SJSA1 (cell line): ENCODE measurements at regions not wholly inside any gene's neighbourhood (a gene's known extent, or its start where the extent isn't known, plus 50 kb on each side); places are given as distances from the start of the nearest gene placed in this dataset.
"Not testable (repeated sequence)": the region's sequence is repeated elsewhere in the genome, so short reads cannot be mapped to it uniquely, and the experiment has no call there.

Experiments
- DNase-seq, 2 experiments: peaks; one replicate each; pipeline ENCODE4 v3.0.0-alpha.2; 2015 to 2020; ENCODE audit warnings: low spot score in 2 of 2, low read depth in 1 of 2
- H3K27ac ChIP-seq: fragments of 250-450 bp; sonication (Bioruptor Pico); 2 replicates; pipeline ENCODE4 v1.5.1; 2020; ENCODE audit warnings: mild to moderate bottlenecking, moderate library complexity
- H3K27me3 ChIP-seq: fragments of 250-450 bp; sonication (Bioruptor Pico); replicated peaks from 2 replicates; pipeline ENCODE4 v1.5.1; 2020; ENCODE audit warnings: mild to moderate bottlenecking, moderate library complexity
- H3K36me3 ChIP-seq: fragments of 250-450 bp; sonication (Bioruptor Pico); 2 replicates; pipeline ENCODE4 v1.5.1; 2020; ENCODE audit warnings: mild to moderate bottlenecking
- H3K4me1 ChIP-seq: fragments of 250-450 bp; sonication (Bioruptor Pico); replicated peaks from 2 replicates; pipeline ENCODE4 v1.6.1; 2021; ENCODE audit warnings: mild to moderate bottlenecking
- H3K4me3 ChIP-seq: fragments of 250-450 bp; sonication (Bioruptor Pico); 2 replicates; pipeline ENCODE4 v1.5.1; 2020; ENCODE audit warnings: mild to moderate bottlenecking
- H3K9me3 ChIP-seq: fragments of 250-450 bp; sonication (Bioruptor Pico); replicated peaks from 2 replicates; pipeline ENCODE4 v1.5.1; 2020; ENCODE audit warnings: mild to moderate bottlenecking

DNA sequence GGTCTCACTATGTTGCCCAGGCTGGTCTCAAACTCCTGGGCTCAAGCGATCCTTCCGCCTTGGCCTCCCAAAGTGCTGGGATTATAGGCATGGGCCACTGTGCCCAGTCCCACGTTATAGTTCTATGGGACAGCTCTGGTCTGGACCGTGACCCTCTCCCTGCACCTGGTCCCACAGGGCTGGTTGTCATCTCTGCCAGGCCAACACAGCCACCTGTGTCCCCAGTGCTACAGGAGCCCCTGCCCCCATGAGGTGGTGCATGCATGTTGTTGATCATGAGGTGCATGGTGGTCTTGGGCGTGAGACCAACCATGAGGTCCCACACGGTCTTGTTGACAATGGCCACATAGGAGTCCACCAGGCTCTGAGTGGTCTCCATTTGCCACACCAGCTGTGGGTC, 51.0 kb upstream of the UBE2Q2 start:
- not testable (repeated sequence) for H3K4me1 ChIP-seq, H3K27ac ChIP-seq, H3K4me3 ChIP-seq, DNase-seq, H3K9me3 ChIP-seq, H3K36me3 ChIP-seq
- H3K27me3 ChIP-seq: peaks cover 18% of the 10 kb centered on the region

DNA sequence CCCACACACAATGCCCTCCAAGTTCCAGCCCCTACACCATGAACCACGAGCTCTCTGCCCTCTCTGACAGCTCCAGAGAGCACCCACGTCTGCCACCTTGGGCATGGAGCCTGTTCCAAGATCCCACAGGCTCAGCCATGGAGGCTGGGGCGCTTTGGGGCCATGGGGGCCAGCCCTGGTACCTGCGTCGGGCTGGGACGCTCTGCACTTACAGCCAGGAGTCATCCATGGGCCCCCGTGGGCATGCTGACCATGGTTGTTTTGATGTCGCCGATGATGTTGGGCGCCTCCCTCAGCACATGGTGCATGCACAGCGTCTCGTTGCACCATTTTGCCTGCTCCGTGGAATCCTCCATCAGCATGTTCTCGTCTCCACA, 51.9 kb upstream of the UBE2Q2 start:
- H3K27ac ChIP-seq: no peak overlapping the region
- no peak overlapping the region for H3K4me3 ChIP-seq
- no peaks in the 10 kb centered on the region for H3K4me1 ChIP-seq
- no peak for DNase-seq
- no peaks in the 10 kb centered on the region for H3K9me3 ChIP-seq
- no peaks in the 10 kb centered on the region for H3K36me3 ChIP-seq
- peaks cover 21% of the 10 kb centered on the region for H3K27me3 ChIP-seq

DNA sequence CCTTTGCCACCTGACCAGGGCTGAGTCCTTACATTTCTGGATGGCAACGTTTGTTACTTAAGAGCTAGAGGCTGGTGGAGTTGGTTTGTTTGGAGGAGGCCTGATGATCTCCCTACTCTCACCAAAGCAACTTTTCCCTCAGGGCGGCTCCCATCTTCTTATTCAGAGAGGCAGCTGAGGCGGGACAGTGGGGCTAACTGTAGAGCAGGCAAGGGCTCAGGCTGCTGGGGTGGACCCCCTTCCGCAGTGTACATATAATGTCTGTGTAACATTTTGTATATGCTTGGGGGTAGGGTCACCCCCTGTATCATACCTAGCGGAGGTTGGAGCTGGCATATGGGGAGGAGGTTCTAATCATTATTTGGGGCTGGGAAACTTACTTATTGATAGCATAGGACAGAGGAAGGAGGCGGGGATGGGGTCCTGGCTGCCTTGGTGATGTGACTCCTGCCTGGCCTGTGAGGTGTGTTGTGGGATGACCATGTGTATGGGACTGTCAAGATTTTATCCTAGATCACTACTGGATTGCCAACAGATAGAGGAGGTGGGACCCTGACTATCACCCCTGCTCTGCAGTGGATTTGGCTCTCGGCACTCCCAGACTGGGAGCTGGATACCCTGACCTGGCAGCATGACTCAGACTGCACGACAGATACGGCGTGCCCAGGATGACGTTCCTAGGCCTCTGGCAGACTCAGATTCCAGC, 52.5 kb upstream of the UBE2Q2 start:
- no peak for DNase-seq
- Histone ChIP-seq H3K9me3 (no peaks in the 10 kb centered on the region), H3K27me3 (peaks cover 23% of the 10 kb centered on the region), H3K4me3 (no peak overlapping the region), H3K36me3 (no peaks in the 10 kb centered on the region), H3K4me1 (no peaks in the 10 kb centered on the region), H3K27ac (no peak overlapping the region)

DNA sequence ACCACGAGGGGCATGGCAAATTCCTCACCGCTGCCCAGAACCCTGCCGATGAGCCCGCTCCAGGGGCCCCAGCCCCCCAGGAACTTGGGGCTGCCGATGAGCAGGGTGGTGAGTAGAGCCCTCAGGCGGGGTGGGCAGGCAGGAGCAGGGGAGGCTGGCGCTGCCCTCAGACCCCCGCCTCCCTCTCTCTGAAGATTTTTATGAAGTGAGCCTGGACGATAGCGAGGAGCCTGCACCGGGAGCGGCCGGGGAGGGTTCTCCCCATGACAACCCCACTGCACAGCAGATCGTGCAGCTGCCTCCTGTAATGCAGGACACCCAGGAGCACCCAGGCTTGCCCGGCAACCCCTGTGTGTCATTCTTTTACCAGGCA, 56.7 kb upstream of the UBE2Q2 start:
- DNase-seq: no peak
- Histone ChIP-seq H3K27ac (no peak overlapping the region), H3K9me3 (no peaks in the 10 kb centered on the region), H3K36me3 (no peaks in the 10 kb centered on the region), H3K4me3 (no peak overlapping the region), H3K4me1 (no peaks in the 10 kb centered on the region), H3K27me3 (peaks cover 20% of the 10 kb centered on the region)

DNA sequence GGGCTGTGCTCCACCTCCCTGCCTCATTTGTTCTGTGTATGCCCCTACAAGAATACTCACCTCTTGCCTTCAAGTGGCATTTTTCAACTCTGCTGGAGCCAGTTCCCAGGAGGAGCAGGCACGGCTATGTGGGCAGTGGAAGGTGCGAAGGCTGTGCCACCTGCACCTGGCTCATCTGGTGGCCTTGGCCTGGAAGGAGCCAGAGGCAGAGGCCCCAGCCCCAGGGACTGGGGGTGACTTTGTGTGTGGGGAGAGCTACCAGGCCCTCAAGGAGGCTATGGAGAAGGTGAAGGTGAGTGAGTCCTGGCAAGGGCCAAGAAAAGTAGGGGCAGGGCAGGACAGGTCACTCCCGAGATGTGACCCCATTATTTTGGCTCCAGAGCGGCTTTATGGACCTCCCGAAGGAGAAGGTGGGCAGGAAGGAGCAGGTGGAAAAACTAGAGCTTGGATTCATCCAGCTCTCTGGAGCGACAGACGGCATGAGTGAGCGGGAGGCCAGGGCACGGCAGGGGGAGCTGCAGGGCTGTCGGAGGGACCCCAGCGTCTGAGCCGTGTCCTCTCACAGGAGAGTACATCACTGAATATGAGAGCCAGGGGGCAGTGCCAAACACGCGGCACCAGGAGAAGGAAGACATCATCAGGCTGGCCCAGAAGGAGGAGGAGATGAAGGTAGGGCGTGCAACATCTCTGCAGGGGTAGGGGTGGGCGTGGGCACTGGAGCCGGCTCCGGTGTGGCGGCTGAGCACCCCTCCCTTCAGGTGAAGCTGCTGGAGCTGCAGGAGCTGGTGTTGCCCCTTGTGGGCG, 57.3 kb upstream of the UBE2Q2 start:
- Histone ChIP-seq H3K36me3 (no peaks in the 10 kb centered on the region), H3K4me3 (no peak overlapping the region), H3K9me3 (no peaks in the 10 kb centered on the region), H3K27me3 (peaks cover 20% of the 10 kb centered on the region), H3K4me1 (no peaks in the 10 kb centered on the region), H3K27ac (no peak overlapping the region)
- DNase-seq: no peak

DNA sequence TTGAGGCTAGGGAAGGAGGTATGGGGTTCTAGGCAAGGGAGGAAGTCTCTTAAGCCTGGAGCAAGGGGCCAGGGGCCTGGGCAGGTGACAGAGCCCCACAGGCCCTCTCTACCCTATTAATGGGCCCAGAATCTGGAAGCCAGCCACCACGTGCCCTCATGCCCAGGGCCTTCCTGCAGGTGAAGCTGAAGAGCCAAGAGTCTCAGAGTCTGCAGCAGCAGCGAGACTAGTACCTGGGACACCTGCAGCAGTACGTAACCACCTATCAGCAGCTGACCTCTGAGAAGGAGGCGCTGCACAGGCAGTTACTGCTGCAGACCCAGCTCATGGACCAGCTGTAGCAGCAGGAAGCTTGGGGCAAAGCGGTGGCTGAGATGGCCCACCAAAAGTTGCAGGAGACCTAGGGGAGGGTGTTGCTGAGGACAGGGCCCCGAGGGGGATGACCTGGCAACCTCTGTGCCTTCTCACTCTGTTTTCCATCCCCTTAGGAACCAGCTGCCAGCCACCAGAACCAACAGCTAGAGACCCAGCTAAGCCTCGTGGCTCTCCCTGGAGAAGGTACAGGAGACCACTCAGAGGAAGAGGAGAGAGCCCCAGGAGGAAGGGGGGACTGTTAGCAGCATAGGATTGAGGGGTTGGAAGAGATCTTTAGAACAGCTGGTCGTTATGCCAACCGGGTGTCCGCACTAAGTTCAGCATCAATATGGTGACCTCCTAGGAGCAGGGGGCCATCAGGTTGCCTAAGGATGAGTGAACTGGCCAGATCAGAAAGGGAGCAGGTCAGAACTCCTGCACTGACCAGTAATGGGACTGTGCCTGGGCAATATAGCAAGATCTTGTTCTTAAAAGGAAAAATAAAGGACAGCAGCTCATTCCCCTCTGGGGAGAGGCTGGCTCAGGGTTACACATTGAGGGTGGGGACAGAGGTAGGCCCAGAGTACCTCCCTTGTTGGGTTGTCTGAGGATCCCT, 58.5 kb upstream of the UBE2Q2 start:
- not testable (repeated sequence) for H3K36me3 ChIP-seq, H3K9me3 ChIP-seq, H3K4me1 ChIP-seq, DNase-seq, H3K4me3 ChIP-seq, H3K27ac ChIP-seq
- H3K27me3 ChIP-seq: peaks cover 17% of the 10 kb centered on the region

DNA sequence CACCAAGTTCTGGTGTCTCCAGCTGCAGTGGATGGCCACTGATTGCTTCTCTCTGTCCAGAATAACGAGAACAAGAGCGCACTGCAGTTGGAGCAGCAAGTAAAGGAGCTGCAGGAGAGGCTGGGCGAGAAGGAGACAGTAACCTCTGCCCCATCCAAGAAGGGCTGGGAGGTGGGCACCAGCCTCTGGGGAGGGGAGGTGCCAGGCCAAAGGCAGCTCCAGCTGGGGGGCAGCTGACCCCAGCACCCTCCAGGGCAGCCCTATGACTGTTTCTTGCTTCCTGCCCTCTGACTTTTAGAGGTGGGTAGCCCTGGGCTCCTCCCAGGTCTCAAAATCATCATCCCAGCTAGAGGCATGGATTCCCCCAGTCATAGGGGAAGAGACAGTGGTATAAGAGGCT, 59.7 kb upstream of the UBE2Q2 start:
- not testable (repeated sequence) for H3K27me3 ChIP-seq, H3K9me3 ChIP-seq, H3K4me1 ChIP-seq

DNA sequence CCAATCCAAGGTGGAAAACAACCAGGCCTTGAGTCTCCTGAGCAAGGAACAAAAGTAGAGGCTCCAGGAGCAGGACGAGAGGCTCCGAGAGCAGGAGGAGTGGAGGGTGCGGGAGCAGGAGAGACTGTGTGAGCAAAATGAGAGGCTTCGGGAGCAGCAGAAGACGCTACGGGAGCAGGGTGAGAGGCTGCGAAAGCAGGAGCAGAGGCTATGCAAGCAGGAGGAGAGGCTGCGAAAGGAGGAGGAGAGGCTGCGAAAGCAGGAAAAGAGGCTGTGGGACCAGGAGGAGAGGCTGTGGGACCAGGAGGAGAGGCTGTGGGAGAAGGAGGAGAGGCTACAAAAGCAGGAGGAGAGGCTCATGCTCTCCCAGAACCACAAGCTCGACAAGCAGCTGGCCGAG, 60.3 kb upstream of the UBE2Q2 start:
- Histone ChIP-seq H3K9me3 (no peaks in the 10 kb centered on the region), H3K36me3 (no peaks in the 10 kb centered on the region), H3K27ac (no peak overlapping the region), H3K4me1 (no peaks in the 10 kb centered on the region), H3K4me3 (no peak overlapping the region), H3K27me3 (peaks cover 8% of the 10 kb centered on the region; the same call in 1 of the 2 replicates)
- no peak for DNase-seq

More for the DNA sequence above, 59.7 kb upstream of the UBE2Q2 start:
- not testable (repeated sequence) for H3K27ac ChIP-seq, H3K4me3 ChIP-seq, H3K36me3 ChIP-seq, DNase-seq

DNA sequence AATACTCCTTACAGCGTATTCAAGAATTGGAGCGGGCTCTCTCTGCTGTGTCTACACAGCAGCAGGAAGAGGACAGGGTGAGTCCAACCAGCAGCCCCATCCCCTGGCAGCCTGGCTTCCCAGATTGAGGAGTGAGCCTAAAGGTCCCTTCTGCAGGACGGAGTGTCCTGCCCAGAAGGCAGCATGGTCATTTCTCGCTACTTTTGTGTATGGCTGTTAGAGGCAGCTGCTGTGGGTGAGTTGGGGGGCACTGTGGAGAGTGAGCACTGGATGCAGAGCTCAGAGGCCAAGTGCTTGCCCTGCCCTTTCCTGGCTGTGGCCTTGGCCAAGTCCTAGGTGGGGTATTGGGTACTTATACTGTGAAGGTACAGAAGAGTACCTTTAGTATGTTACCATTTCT, 62.3 kb upstream of the UBE2Q2 start:
- H3K4me1 ChIP-seq: peaks cover 17% of the 10 kb centered on the region
- not testable (repeated sequence) for H3K4me3 ChIP-seq, H3K9me3 ChIP-seq, H3K36me3 ChIP-seq, DNase-seq, H3K27me3 ChIP-seq, H3K27ac ChIP-seq

DNA sequence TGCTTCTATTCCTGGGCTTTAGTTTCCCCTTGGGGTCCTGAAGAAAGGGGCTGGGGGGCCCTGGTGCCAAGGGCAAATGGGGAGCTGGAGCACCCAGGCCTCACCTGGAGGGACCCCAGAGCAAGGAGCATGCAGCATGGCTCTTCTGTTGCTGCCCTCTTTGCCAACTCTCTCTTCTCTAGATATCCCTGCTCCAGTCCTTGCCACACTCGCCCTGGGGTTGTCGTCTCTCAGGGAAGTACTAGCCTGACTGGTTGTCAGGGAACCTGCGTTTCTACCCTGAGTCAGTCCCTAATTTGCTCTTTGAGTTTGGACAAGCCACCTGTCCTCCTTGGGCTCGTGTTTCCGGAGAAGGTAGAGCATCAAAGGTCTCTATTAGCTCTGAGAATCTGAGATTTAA, 63.7 kb upstream of the UBE2Q2 start:
- Histone ChIP-seq H3K9me3 (no peaks in the 10 kb centered on the region), H3K4me1 (peaks cover 22% of the 10 kb centered on the region), H3K27ac (no peak overlapping the region), H3K36me3 (no peaks in the 10 kb centered on the region), H3K4me3 (no peak overlapping the region), H3K27me3 (no peaks in the 10 kb centered on the region)
- no peak for DNase-seq

DNA sequence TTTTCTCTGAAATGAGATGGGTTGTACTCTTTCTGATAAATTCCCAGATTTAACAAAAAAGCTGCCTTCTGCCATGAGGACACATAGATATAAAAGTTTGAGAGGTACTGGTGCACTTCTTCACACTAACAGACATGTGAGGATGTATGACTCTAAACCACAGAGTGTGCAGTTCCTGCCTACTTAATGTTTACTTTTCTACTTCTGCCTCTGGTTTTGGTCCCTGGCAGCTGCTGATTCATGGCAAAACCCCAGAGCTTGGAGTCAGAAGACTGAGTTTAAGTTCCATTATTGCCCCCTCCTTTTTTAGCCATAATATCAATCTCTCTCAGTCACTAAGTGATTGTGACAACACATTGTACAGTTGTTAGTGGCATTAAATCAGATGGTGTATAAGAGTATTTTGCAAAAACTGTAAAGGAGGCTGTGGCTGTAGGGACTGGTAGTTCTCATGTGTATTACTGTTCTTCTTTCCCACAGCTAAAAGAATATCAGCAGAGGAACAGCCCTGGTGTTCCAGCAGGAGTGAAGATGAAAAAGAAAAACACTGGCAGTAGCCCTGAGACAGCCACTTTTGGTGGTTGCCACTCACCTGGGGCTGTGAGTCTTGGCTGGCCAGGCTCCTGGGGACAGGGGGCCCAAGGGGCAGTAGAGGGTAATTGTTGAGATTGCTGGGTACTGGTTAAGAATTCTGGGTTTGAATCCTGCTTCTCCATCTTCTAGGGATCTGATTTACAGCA, 64.4 kb upstream of the CSPG4 start:
- H3K9me3 ChIP-seq, H3K4me3 ChIP-seq, H3K27me3 ChIP-seq, H3K36me3 ChIP-seq: not testable (repeated sequence)
- peak in 1 of 2 experiments; percentile 60 for DNase-seq
- peaks cover 22% of the 10 kb centered on the region for H3K4me1 ChIP-seq
- peak overlapping the region; percentile 78 for H3K27ac ChIP-seq

DNA sequence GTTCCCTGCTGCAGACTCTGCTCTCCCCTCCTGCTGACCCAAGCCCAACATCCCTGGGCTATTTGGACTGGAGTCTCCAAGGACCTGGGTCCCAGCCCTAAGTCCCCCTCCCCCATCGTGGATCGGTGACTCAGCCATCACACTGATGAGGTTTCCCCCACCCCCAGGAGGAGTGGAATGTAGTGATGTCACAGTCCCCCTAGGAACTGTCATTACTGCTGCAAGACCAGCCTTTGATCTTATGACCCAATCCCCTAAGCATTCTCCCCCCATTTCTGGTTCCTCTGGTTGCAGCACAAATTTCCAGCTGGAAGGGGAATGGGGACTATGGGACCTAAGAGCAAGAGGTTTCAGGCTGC, 63.4 kb upstream of the CSPG4 start:
- Histone ChIP-seq H3K27ac (peak overlapping the region; percentile 78), H3K27me3 (no peaks in the 10 kb centered on the region), H3K4me3 (no peak overlapping the region), H3K4me1 (peaks cover 22% of the 10 kb centered on the region), H3K36me3 (no peaks in the 10 kb centered on the region), H3K9me3 (no peaks in the 10 kb centered on the region)
- peak; percentile 77 to 80 for DNase-seq

DNA sequence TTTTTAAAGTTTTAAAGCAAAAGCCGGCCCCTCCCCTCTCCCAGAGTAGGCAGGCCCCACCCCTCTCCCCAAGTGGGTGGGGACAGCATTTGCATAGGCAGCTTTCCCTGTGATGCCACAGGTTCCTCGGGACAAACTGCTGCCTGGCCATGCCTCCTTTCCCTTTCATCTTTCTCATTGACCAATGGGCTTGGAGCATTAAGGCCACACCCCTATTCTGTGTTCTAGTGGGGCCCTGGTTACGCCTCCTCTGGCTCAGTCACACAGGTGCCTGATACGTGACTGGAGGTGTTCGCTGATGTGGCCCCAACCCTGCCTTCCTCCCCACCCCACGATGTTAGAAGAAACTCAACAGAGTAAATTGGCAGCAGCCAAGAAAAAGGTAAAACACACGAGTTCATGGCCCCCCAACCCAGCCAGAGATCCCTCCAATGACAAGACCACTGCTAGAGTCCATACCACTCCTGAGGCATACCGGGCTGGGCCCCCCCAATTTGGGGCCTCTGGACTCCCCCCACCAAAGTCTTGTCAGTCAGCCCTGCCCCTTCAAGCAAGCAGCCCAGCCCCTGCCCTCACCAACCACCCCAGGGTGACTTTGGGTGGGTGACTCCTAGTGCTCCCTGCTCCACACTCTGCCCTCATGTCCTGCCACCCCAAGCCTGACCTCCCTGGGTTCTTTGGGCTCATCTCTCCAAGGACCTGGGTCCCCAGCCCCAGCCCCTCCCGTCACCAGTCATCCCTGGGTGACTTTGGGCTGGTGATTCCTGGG, 62.8 kb upstream of the CSPG4 start:
- H3K27ac ChIP-seq: peak overlapping the region; percentile 54

More for the DNA sequence above, 62.8 kb upstream of the CSPG4 start:
- no peak for DNase-seq
- H3K4me1 ChIP-seq: peaks cover 22% of the 10 kb centered on the region
- no peaks in the 10 kb centered on the region for H3K36me3 ChIP-seq
- H3K9me3 ChIP-seq: no peaks in the 10 kb centered on the region
- H3K4me3 ChIP-seq: no peak overlapping the region
- no peaks in the 10 kb centered on the region for H3K27me3 ChIP-seq
